ENCODE measurements at regions not wholly inside any gene's neighbourhood (a gene's known extent, or its start where the extent isn't known, plus 50 kb on each side); places are given as distances from the start of the nearest gene placed in this dataset.

DNA sequence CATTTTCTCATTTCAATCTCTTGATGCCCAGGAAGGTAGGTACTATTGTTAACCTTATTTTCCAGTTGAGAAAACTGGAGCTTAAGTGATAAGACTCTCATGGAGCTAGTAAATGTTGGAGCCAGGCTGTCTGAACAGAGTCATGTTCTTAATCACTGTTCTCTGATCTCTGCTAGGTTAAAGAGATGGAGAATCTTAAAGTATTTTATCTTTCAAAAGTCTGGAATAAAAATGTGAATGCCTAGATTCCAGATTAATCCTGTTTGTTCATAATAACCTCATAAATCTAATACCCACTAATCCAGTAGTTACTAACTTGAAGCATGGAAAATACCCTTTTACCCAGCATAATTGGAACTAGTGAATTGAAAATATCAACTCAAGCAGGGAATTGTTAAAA lies 341.0 kb upstream of the RGS6 start:
- no peak for TF ChIP-seq EZH2phosphoT487 (IDR thresholded peaks at IDR 0.05; ENCODE audit: borderline replicate concordance)
- TF ChIP-seq, protein P1, sequence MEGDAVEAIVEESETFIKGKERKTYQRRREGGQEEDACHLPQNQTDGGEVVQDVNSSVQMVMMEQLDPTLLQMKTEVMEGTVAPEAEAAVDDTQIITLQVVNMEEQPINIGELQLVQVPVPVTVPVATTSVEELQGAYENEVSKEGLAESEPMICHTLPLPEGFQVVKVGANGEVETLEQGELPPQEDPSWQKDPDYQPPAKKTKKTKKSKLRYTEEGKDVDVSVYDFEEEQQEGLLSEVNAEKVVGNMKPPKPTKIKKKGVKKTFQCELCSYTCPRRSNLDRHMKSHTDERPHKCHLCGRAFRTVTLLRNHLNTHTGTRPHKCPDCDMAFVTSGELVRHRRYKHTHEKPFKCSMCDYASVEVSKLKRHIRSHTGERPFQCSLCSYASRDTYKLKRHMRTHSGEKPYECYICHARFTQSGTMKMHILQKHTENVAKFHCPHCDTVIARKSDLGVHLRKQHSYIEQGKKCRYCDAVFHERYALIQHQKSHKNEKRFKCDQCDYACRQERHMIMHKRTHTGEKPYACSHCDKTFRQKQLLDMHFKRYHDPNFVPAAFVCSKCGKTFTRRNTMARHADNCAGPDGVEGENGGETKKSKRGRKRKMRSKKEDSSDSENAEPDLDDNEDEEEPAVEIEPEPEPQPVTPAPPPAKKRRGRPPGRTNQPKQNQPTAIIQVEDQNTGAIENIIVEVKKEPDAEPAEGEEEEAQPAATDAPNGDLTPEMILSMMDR (conservative IDR thresholded peaks at IDR 0.05; ENCODE audit: low read length): no peak
- H3K4me1 ChIP-seq (ENCODE audit: insufficient read depth, low read length, poor library complexity, severe bottlenecking): peaks cover 80% of the 10 kb centered on the region
- H3K9me3 ChIP-seq (ENCODE audit: insufficient read depth, low read depth, low read length): no peaks in the 10 kb centered on the region
- peak overlapping the region; percentile 21 for H3K9ac ChIP-seq (ENCODE audit: low read depth, low read length, poor library complexity, severe bottlenecking)
- H4K20me1 ChIP-seq (ENCODE audit: insufficient read depth, low read length, poor library complexity, severe bottlenecking): peaks cover 25% of the 10 kb centered on the region
- no peaks in the 10 kb centered on the region for H3K27me3 ChIP-seq (ENCODE audit: insufficient read depth, low read length, poor library complexity, severe bottlenecking)
- H3F3A ChIP-seq (ENCODE audit: low read depth): peaks cover 13% of the 10 kb centered on the region; the same call in 1 of the 2 replicates
- H3K79me2 ChIP-seq (ENCODE audit: insufficient read depth, low read length): peaks cover 55% of the 10 kb centered on the region
- H2AFZ ChIP-seq (ENCODE audit: low read length): no peak overlapping the region
- no peaks in the 10 kb centered on the region for H3K9me2 ChIP-seq (replicated peaks; ENCODE audit: low read depth, low read length)
- peaks cover 12% of the 10 kb centered on the region; the same call in 1 of the 2 replicates for H3K36me3 ChIP-seq (ENCODE audit: insufficient read depth, low read length)
- peak overlapping the region; percentile 73 for H3K4me2 ChIP-seq (ENCODE audit: low read depth, low read length, poor library complexity, severe bottlenecking)
- H3K4me3 ChIP-seq (ENCODE audit: low read length, poor library complexity, severe bottlenecking): peak overlapping the region; percentile 36

DNA sequence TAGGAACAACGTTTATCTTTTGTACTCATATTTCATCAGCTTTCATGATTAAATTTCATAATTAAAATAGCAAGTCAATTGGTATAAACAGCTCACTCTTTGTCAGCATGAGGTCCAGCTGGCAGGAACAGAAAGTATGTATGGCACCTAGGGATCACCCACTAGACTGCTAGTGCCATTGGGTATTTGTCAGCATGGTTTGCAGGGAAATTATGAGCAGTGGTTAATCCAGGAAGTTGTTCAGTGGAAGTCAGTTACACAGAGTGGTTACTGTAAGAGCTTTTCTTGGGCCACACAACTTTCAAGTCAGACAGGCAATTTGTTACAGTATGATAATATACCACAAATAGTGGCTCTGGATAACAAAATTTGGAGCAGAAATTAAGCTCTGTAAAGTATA lies 340.3 kb upstream of the RGS6 start:
- peak; percentile 91 for TF ChIP-seq EZH2phosphoT487 (IDR thresholded peaks at IDR 0.05; ENCODE audit: borderline replicate concordance)
- TF ChIP-seq, protein P1 (conservative IDR thresholded peaks at IDR 0.05; ENCODE audit: low read length): no peak
- Histone ChIP-seq H3K4me2 (ENCODE audit: low read depth, low read length, poor library complexity, severe bottlenecking) (peak overlapping the region; percentile 73), H3K9me2 (replicated peaks; ENCODE audit: low read depth, low read length) (no peaks in the 10 kb centered on the region), H3K4me1 (ENCODE audit: insufficient read depth, low read length, poor library complexity, severe bottlenecking) (peaks cover 73% of the 10 kb centered on the region), H3K9me3 (ENCODE audit: insufficient read depth, low read depth, low read length) (no peaks in the 10 kb centered on the region), H3F3A (ENCODE audit: low read depth) (peaks cover 13% of the 10 kb centered on the region; the same call in 1 of the 2 replicates), H2AFZ (ENCODE audit: low read length) (no peak overlapping the region), H3K36me3 (ENCODE audit: insufficient read depth, low read length) (peaks cover 12% of the 10 kb centered on the region; the same call in 1 of the 2 replicates), H3K27me3 (ENCODE audit: insufficient read depth, low read length, poor library complexity, severe bottlenecking) (no peaks in the 10 kb centered on the region), H3K4me3 (ENCODE audit: low read length, poor library complexity, severe bottlenecking) (peak overlapping the region; percentile 50), H4K20me1 (ENCODE audit: insufficient read depth, low read length, poor library complexity, severe bottlenecking) (peaks cover 25% of the 10 kb centered on the region), H3K9ac (ENCODE audit: low read depth, low read length, poor library complexity, severe bottlenecking) (peak overlapping the region; percentile 21), H3K79me2 (ENCODE audit: insufficient read depth, low read length) (peaks cover 58% of the 10 kb centered on the region)

DNA sequence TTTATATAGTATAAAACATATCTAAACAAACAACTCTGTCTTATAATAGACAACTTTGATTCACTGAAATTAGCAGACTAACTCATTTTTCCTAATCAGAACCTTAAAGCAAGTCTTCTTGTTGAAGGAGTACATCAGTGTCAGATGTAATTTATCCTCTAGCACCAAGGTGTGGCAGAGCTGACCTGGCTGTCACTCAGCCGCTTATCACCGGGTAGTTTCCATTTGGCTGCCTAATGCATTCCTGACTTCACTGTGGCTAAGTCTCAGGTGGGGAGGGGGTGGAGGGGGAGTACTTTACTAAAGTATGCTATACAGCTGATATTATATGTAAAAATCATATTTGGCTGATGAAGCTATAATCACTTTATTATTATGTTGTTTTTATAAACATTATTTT lies 339.9 kb upstream of the RGS6 start:
- Histone ChIP-seq H3K27me3 (ENCODE audit: insufficient read depth, low read length, poor library complexity, severe bottlenecking) (no peaks in the 10 kb centered on the region), H3K79me2 (ENCODE audit: insufficient read depth, low read length) (peaks cover 60% of the 10 kb centered on the region), H3K4me3 (ENCODE audit: low read length, poor library complexity, severe bottlenecking) (peak overlapping the region; percentile 50), H4K20me1 (ENCODE audit: insufficient read depth, low read length, poor library complexity, severe bottlenecking) (peaks cover 25% of the 10 kb centered on the region), H3K36me3 (ENCODE audit: insufficient read depth, low read length) (peaks cover 12% of the 10 kb centered on the region; the same call in 1 of the 2 replicates), H3K4me2 (ENCODE audit: low read depth, low read length, poor library complexity, severe bottlenecking) (peak overlapping the region; percentile 73), H3K9ac (ENCODE audit: low read depth, low read length, poor library complexity, severe bottlenecking) (peak overlapping the region; percentile 37), H2AFZ (ENCODE audit: low read length) (no peak overlapping the region), H3F3A (ENCODE audit: low read depth) (peaks cover 13% of the 10 kb centered on the region; the same call in 1 of the 2 replicates), H3K9me2 (replicated peaks; ENCODE audit: low read depth, low read length) (no peaks in the 10 kb centered on the region), H3K9me3 (ENCODE audit: insufficient read depth, low read depth, low read length) (no peaks in the 10 kb centered on the region), H3K4me1 (ENCODE audit: insufficient read depth, low read length, poor library complexity, severe bottlenecking) (peaks cover 71% of the 10 kb centered on the region)
- TF ChIP-seq, protein P1 (conservative IDR thresholded peaks at IDR 0.05; ENCODE audit: low read length): no peak
- TF ChIP-seq EZH2phosphoT487 (IDR thresholded peaks at IDR 0.05; ENCODE audit: borderline replicate concordance): no peak

All from Loucy (cell line).